ENCODE measurements at regions not wholly inside any gene's neighbourhood (a gene's known extent, or its start where the extent isn't known, plus 50 kb on each side); places are given as distances from the start of the nearest gene placed in this dataset.

DNA sequence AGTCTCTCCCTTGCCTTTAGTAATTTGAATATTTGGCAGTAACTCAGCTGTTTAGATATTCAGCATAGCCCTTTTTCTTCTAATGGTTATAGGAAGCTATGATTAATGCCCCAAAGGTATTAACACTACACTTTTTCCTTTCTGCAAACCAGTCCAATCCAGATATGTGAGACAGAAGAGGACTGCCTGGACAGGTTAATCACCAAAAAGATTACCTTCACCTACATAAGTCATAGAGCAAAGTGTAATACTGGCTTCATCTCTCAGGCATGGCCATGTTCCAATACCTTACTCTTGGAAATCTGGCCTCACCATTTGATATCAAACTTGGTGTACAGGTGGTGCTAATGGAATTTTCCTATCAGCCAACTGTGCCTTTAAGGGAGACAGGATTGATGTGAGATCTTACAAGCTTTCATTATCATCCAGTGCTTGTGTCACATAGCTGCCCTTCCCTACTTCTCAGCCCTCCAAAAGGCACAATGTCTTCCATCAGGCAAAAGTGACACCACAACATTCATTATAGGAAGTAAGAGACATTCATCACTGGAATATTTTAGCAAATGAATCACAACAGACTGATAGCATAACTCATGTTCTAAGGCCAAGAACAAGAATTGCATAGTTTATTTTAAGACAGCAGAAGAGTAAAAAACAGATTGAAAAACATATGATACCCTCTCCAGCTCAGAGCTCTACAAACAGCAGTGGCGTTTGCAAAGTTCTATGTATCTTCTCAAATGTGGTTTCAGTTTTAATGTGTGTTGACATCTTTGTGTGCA, 91.2 kb upstream of the PAM start:
- H3K27me3 Mint-ChIP-seq (ENCODE audit: insufficient read depth, low read depth, poor library complexity), result no peaks in the 10 kb centered on the region
- peaks cover 21% of the 10 kb centered on the region for H3K4me1 ChIP-seq (ENCODE audit: insufficient read depth)
- no peaks in the 10 kb centered on the region for H3K36me3 ChIP-seq (ENCODE audit: insufficient read depth)
- H3K79me2 ChIP-seq (replicated peaks; ENCODE audit: insufficient read depth), result no peaks in the 10 kb centered on the region
- H3K27ac Mint-ChIP-seq, result no peak overlapping the region
- H3K4me3 Mint-ChIP-seq, result no peak overlapping the region
- no peak overlapping the region for H3K4me3 ChIP-seq
- H3K4me2 ChIP-seq, result no peak overlapping the region
- H3F3A ChIP-seq (replicated peaks; ENCODE audit: low read depth), result no peaks in the 10 kb centered on the region
- no peaks in the 10 kb centered on the region for H4K20me1 ChIP-seq (replicated peaks; ENCODE audit: insufficient read depth)
- no peak for TF ChIP-seq JUNB (IDR thresholded peaks at IDR 0.05; ENCODE audit: unreplicated experiment)
- TF ChIP-seq POLR2AphosphoS5 (IDR thresholded peaks at IDR 0.05; ENCODE audit: low read depth), result no peak
- no peak for TF ChIP-seq ZNF114 (CRISPR knock-in tag; IDR thresholded peaks at IDR 0.05)
- no peak for TF ChIP-seq CREB1 (CRISPR knock-in tag; IDR thresholded peaks at IDR 0.05; ENCODE audit: low read depth)
- TF ChIP-seq, protein P1, sequence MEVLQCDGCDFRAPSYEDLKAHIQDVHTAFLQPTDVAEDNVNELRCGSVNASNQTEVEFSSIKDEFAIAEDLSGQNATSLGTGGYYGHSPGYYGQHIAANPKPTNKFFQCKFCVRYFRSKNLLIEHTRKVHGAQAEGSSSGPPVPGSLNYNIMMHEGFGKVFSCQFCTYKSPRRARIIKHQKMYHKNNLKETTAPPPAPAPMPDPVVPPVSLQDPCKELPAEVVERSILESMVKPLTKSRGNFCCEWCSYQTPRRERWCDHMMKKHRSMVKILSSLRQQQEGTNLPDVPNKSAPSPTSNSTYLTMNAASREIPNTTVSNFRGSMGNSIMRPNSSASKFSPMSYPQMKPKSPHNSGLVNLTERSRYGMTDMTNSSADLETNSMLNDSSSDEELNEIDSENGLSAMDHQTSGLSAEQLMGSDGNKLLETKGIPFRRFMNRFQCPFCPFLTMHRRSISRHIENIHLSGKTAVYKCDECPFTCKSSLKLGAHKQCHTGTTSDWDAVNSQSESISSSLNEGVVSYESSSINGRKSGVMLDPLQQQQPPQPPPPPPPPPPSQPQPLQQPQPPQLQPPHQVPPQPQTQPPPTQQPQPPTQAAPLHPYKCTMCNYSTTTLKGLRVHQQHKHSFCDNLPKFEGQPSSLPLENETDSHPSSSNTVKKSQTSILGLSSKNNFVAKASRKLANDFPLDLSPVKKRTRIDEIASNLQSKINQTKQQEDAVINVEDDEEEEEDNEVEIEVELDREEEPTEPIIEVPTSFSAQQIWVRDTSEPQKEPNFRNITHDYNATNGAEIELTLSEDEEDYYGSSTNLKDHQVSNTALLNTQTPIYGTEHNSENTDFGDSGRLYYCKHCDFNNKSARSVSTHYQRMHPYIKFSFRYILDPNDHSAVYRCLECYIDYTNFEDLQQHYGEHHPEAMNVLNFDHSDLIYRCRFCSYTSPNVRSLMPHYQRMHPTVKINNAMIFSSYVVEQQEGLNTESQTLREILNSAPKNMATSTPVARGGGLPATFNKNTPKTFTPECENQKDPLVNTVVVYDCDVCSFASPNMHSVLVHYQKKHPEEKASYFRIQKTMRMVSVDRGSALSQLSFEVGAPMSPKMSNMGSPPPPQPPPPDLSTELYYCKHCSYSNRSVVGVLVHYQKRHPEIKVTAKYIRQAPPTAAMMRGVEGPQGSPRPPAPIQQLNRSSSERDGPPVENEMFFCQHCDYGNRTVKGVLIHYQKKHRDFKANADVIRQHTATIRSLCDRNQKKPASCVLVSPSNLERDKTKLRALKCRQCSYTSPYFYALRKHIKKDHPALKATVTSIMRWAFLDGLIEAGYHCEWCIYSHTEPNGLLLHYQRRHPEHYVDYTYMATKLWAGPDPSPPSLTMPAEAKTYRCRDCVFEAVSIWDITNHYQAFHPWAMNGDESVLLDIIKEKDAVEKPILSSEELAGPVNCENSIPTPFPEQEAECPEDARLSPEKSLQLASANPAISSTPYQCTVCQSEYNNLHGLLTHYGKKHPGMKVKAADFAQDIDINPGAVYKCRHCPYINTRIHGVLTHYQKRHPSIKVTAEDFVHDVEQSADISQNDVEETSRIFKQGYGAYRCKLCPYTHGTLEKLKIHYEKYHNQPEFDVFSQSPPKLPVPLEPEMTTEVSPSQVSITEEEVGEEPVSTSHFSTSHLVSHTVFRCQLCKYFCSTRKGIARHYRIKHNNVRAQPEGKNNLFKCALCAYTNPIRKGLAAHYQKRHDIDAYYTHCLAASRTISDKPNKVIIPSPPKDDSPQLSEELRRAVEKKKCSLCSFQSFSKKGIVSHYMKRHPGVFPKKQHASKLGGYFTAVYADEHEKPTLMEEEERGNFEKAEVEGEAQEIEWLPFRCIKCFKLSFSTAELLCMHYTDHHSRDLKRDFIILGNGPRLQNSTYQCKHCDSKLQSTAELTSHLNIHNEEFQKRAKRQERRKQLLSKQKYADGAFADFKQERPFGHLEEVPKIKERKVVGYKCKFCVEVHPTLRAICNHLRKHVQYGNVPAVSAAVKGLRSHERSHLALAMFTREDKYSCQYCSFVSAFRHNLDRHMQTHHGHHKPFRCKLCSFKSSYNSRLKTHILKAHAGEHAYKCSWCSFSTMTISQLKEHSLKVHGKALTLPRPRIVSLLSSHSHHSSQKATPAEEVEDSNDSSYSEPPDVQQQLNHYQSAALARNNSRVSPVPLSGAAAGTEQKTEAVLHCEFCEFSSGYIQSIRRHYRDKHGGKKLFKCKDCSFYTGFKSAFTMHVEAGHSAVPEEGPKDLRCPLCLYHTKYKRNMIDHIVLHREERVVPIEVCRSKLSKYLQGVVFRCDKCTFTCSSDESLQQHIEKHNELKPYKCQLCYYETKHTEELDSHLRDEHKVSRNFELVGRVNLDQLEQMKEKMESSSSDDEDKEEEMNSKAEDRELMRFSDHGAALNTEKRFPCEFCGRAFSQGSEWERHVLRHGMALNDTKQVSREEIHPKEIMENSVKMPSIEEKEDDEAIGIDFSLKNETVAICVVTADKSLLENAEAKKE (CRISPR knock-in tag; IDR thresholded peaks at IDR 0.05), result no peak
- no peak for TF ChIP-seq STAT1 (IDR thresholded peaks at IDR 0.05; ENCODE audit: unreplicated experiment)
- TF ChIP-seq, protein P2, sequence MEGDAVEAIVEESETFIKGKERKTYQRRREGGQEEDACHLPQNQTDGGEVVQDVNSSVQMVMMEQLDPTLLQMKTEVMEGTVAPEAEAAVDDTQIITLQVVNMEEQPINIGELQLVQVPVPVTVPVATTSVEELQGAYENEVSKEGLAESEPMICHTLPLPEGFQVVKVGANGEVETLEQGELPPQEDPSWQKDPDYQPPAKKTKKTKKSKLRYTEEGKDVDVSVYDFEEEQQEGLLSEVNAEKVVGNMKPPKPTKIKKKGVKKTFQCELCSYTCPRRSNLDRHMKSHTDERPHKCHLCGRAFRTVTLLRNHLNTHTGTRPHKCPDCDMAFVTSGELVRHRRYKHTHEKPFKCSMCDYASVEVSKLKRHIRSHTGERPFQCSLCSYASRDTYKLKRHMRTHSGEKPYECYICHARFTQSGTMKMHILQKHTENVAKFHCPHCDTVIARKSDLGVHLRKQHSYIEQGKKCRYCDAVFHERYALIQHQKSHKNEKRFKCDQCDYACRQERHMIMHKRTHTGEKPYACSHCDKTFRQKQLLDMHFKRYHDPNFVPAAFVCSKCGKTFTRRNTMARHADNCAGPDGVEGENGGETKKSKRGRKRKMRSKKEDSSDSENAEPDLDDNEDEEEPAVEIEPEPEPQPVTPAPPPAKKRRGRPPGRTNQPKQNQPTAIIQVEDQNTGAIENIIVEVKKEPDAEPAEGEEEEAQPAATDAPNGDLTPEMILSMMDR (conservative IDR thresholded peaks at IDR 0.05; ENCODE audit: low read depth in 2 of 2), result no peak
- no peak for TF ChIP-seq EZH2phosphoT487 (IDR thresholded peaks at IDR 0.05; ENCODE audit: unreplicated experiment)
- TF ChIP-seq EZH2 (IDR thresholded peaks at IDR 0.05; ENCODE audit: low read depth, unreplicated experiment), result no peak
- no peak for TF ChIP-seq NANOG (IDR thresholded peaks at IDR 0.05; ENCODE audit: borderline replicate concordance)
- TF ChIP-seq, protein P3, sequence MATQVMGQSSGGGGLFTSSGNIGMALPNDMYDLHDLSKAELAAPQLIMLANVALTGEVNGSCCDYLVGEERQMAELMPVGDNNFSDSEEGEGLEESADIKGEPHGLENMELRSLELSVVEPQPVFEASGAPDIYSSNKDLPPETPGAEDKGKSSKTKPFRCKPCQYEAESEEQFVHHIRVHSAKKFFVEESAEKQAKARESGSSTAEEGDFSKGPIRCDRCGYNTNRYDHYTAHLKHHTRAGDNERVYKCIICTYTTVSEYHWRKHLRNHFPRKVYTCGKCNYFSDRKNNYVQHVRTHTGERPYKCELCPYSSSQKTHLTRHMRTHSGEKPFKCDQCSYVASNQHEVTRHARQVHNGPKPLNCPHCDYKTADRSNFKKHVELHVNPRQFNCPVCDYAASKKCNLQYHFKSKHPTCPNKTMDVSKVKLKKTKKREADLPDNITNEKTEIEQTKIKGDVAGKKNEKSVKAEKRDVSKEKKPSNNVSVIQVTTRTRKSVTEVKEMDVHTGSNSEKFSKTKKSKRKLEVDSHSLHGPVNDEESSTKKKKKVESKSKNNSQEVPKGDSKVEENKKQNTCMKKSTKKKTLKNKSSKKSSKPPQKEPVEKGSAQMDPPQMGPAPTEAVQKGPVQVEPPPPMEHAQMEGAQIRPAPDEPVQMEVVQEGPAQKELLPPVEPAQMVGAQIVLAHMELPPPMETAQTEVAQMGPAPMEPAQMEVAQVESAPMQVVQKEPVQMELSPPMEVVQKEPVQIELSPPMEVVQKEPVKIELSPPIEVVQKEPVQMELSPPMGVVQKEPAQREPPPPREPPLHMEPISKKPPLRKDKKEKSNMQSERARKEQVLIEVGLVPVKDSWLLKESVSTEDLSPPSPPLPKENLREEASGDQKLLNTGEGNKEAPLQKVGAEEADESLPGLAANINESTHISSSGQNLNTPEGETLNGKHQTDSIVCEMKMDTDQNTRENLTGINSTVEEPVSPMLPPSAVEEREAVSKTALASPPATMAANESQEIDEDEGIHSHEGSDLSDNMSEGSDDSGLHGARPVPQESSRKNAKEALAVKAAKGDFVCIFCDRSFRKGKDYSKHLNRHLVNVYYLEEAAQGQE (IDR thresholded peaks at IDR 0.05; ENCODE audit: unreplicated experiment), result no peak
- TF ChIP-seq, protein P4, sequence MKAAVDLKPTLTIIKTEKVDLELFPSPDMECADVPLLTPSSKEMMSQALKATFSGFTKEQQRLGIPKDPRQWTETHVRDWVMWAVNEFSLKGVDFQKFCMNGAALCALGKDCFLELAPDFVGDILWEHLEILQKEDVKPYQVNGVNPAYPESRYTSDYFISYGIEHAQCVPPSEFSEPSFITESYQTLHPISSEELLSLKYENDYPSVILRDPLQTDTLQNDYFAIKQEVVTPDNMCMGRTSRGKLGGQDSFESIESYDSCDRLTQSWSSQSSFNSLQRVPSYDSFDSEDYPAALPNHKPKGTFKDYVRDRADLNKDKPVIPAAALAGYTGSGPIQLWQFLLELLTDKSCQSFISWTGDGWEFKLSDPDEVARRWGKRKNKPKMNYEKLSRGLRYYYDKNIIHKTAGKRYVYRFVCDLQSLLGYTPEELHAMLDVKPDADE (IDR thresholded peaks at IDR 0.05), result no peak
- TF ChIP-seq ZNF331 (CRISPR knock-in tag; IDR thresholded peaks at IDR 0.05; ENCODE audit: low read depth), result no peak
- DNase-seq (ENCODE audit: low spot score) (no peak), ATAC-seq (no peak)
- no peaks in the 10 kb centered on the region for H3K27me3 ChIP-seq (ENCODE audit: insufficient read depth)
- H3K9me2 ChIP-seq (ENCODE audit: insufficient read depth), result no peaks in the 10 kb centered on the region
- peaks cover 18% of the 10 kb centered on the region for H3K4me1 Mint-ChIP-seq
- H3K9me3 Mint-ChIP-seq, result no peaks in the 10 kb centered on the region
- no peaks in the 10 kb centered on the region for H3K36me3 Mint-ChIP-seq (ENCODE audit: low read depth)
- no peak overlapping the region for H3K27ac ChIP-seq (ENCODE audit: low read depth)
- no peak overlapping the region for H2AFZ ChIP-seq
